PC-9 (cell line): ENCODE measurements at regions not wholly inside any gene's neighbourhood (a gene's known extent, or its start where the extent isn't known, plus 50 kb on each side); places are given as distances from the start of the nearest gene placed in this dataset.

Experiments
- BruUV-seq: library from RNA; stranded (reverse); fragments of 400-500 nt; replicated peaks from 2 replicates; lab custom pipeline; 2021; lab: Mats Ljungman, UMichigan
- CTCF ChIA-PET: fragments of 300-600 bp; sonication (Branson Sonifier 250); formaldehyde crosslinking; loops from one replicate; lab custom pipeline; 2022; ENCODE audit warnings: antibody characterized with exemption; lab: Charles Lee
- POLR2A ChIA-PET: fragments of 300-600 bp; sonication (Branson Sonifier 250); formaldehyde crosslinking; loops from one replicate; lab custom pipeline; 2022; ENCODE audit warnings: antibody characterized with exemption; ENCODE audit not compliant: unreplicated experiment; lab: Charles Lee
- DNase-seq, 2 experiments: peaks; one replicate each; pipeline versions ENCODE4 v3.0.0 to v3.0.0-alpha.2; 2015 to 2022; ENCODE audit warnings: mixed read lengths in 1 of 2
- H2AFZ ChIP-seq: fragments of 200-600 bp; sonication (generic); 2 replicates; pipeline ENCODE4 v1.8.1; 2017; ENCODE audit warnings: antibody characterized with exemption
- H3F3A ChIP-seq: fragments of 200-600 bp; sonication (generic); 2 replicates; pipeline ENCODE4 v1.8.1; 2017; ENCODE audit warnings: antibody characterized with exemption, mild to moderate bottlenecking, low read depth; ENCODE audit not compliant: insufficient read depth
- H3K27ac ChIP-seq: fragments of 200-600 bp; sonication (generic); 2 replicates; pipeline ENCODE4 v1.6.1; 2016; ENCODE audit warnings: mixed run types
- H3K27me3 ChIP-seq: fragments of 200-600 bp; sonication (generic); 2 replicates; pipeline ENCODE4 v1.6.1; 2016; ENCODE audit warnings: low read depth, mixed run types; ENCODE audit not compliant: insufficient read depth
- H3K36me3 ChIP-seq: fragments of 200-600 bp; sonication (generic); 2 replicates; pipeline ENCODE4 v1.6.1; 2016; ENCODE audit warnings: low read depth, mixed run types
- H3K4me1 ChIP-seq: fragments of 200-600 bp; sonication (generic); replicated peaks from 2 replicates; pipeline ENCODE4 v1.6.1; 2016; ENCODE audit warnings: mixed run types; ENCODE audit not compliant: insufficient read depth
- H3K4me2 ChIP-seq: fragments of 200-600 bp; sonication (generic); 2 replicates; pipeline ENCODE4 v1.6.1; 2017; ENCODE audit warnings: mixed run types
- H3K4me3 ChIP-seq: fragments of 200-600 bp; sonication (generic); 2 replicates; pipeline ENCODE4 v1.6.1; 2016; ENCODE audit warnings: mixed run types
- H3K79me2 ChIP-seq: fragments of 200-600 bp; sonication (generic); 2 replicates; pipeline ENCODE4 v1.6.1; 2017; ENCODE audit warnings: low read depth, mixed run types
- H3K9me2 ChIP-seq: fragments of 200-600 bp; sonication (generic); 2 replicates; pipeline ENCODE4 v1.8.1; 2017; ENCODE audit warnings: mild to moderate bottlenecking; ENCODE audit not compliant: insufficient read depth
- H3K9me3 ChIP-seq: fragments of 200-600 bp; sonication (generic); 2 replicates; pipeline ENCODE4 v1.8.1; 2016; ENCODE audit warnings: low read depth; ENCODE audit not compliant: insufficient read depth
- H4K20me1 ChIP-seq: fragments of 200-600 bp; sonication (generic); 2 replicates; pipeline ENCODE4 v1.8.1; 2017; ENCODE audit not compliant: insufficient read depth
- EZH2 ChIP-seq: fragments of 200-600 bp; sonication (generic); IDR thresholded peaks from 2 replicates; pipeline ENCODE4 v1.8.0; 2017; ENCODE audit warnings: antibody characterized with exemption, low read depth
- intact Hi-C: fragments of 100-400 bp; cut with micrococcal nuclease; formaldehyde crosslinking; loops from one replicate; pipeline ENCODE4 v1.10.0; 2022; ENCODE audit not compliant: unreplicated experiment
- TF ChIP-seq, protein P1 (sequence below): fragments of 200-600 bp; sonication (generic); conservative IDR thresholded peaks from 2 replicates; pipeline ENCODE4 v1.6.1; 2017; ENCODE audit warnings: mixed run types, antibody characterized with exemption, mild to moderate bottlenecking, moderate library complexity

DNA sequence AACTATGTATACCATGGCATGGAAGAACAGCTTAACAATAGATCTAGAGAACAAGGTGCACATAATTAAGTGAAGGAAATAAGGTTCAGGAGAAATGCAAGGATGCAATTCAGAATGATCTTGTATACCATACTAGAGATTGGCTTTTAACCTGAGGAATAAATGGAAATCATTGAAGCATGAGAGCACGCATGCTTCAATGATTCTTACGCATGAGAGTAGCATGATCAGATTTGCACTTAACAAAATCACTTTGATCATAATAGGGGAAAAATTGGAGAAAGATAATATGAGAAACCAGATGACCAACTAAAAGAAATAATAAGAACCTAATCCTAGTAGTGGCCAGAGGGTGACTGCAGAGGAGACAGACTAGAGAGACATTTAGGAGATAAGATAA lies 133.3 kb upstream of the FSCB start:
- CTCF ChIA-PET = interaction anchor here (0.6 kb wide), 1 partner anchor 1868 kb away, joined by 3 read pairs; no protein-coding TSS in a partner anchor
- H3K4me1 ChIP-seq = no peaks in the 10 kb centered on the region

DNA sequence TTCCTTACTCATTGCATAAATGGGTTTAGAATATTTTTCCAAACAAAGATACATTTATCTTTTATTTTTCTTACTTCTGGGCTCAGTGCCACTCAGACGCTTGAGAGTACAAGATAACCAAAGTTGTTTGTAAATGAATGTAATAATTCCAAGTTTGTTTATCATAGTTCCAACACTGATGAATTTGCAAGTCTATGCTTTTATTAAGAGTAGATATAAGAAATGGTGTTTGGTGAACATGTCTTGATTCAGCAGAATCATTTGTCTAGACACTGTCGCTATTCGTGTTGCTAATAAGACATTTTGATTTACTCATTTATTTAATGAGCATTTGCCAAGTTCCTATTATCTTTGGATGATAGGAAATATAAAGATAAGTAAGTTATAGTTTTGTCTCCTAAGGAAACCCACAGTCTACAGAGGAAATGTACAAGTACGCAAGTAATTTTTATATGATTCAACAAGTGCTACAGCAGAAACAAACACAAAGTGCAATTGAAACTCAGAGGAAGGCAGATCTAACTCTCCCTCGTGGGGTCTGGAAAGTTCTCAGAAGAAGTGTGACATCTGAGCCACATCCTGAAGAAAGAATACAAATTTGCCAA lies 132.8 kb upstream of the FSCB start:
- no peak overlapping the region for H3K27ac ChIP-seq
- H4K20me1 ChIP-seq = no peaks in the 10 kb centered on the region
- H3K9me3 ChIP-seq = no peaks in the 10 kb centered on the region
- ChIA-PET CTCF (interaction anchor here (0.6 kb wide), 1 partner anchor 1868 kb away, joined by 3 read pairs; no protein-coding TSS in a partner anchor), POLR2A (no interaction called here)
- TF ChIP-seq, protein P1, sequence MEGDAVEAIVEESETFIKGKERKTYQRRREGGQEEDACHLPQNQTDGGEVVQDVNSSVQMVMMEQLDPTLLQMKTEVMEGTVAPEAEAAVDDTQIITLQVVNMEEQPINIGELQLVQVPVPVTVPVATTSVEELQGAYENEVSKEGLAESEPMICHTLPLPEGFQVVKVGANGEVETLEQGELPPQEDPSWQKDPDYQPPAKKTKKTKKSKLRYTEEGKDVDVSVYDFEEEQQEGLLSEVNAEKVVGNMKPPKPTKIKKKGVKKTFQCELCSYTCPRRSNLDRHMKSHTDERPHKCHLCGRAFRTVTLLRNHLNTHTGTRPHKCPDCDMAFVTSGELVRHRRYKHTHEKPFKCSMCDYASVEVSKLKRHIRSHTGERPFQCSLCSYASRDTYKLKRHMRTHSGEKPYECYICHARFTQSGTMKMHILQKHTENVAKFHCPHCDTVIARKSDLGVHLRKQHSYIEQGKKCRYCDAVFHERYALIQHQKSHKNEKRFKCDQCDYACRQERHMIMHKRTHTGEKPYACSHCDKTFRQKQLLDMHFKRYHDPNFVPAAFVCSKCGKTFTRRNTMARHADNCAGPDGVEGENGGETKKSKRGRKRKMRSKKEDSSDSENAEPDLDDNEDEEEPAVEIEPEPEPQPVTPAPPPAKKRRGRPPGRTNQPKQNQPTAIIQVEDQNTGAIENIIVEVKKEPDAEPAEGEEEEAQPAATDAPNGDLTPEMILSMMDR = no peak
- no peak for TF ChIP-seq EZH2
- H2AFZ ChIP-seq = no peak overlapping the region
- BruUV-seq = no TSS peak
- H3K4me3 ChIP-seq = no peak overlapping the region
- no peaks in the 10 kb centered on the region for H3K79me2 ChIP-seq
- no peaks in the 10 kb centered on the region for H3K4me1 ChIP-seq
- H3K4me2 ChIP-seq = no peak overlapping the region
- no peaks in the 10 kb centered on the region for H3F3A ChIP-seq
- H3K9me2 ChIP-seq = no peaks in the 10 kb centered on the region
- intact Hi-C loops = no loop called here
- H3K27me3 ChIP-seq = no peaks in the 10 kb centered on the region
- no peak for DNase-seq
- H3K36me3 ChIP-seq = no peaks in the 10 kb centered on the region

More for the DNA sequence above, 133.3 kb upstream of the FSCB start:
- no TSS peak for BruUV-seq
- Histone ChIP-seq H3K79me2 (no peaks in the 10 kb centered on the region), H3K9me3 (no peaks in the 10 kb centered on the region), H3K4me2 (no peak overlapping the region), H3K27me3 (no peaks in the 10 kb centered on the region), H3K27ac (no peak overlapping the region), H3F3A (no peaks in the 10 kb centered on the region), H3K36me3 (no peaks in the 10 kb centered on the region), H3K9me2 (no peaks in the 10 kb centered on the region), H3K4me3 (no peak overlapping the region), H4K20me1 (no peaks in the 10 kb centered on the region), H2AFZ (no peak overlapping the region)
- TF ChIP-seq, protein P1 = no peak
- no peak for TF ChIP-seq EZH2
- POLR2A ChIA-PET = no interaction called here
- DNase-seq = no peak
- intact Hi-C loops = no loop called here

DNA sequence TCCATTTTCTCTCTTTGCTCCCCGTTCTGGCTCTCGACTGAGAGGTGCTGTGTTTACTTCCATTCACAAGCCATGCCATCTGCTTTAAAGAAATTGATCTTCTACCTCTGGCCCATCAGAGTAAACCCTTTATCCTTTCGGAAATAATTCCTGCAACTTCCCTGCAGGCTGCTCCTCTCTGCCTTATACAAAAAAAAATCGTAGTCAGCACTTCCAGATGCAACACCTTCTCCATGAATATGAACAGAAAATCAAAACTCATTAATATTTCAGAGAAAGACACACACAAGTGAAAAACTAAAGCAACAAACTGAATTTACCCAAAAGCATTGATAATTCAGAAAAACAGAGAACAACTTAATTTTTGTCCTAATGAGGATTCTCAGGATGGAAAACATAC lies 127.6 kb upstream of the FSCB start:
- H3K79me2 ChIP-seq = no peaks in the 10 kb centered on the region
- no peaks in the 10 kb centered on the region for H3K9me2 ChIP-seq
- H3K36me3 ChIP-seq = no peaks in the 10 kb centered on the region
- ChIA-PET POLR2A (no interaction called here), CTCF (no interaction called here)
- no peaks in the 10 kb centered on the region for H4K20me1 ChIP-seq
- no TSS peak for BruUV-seq
- H3K4me3 ChIP-seq = no peak overlapping the region
- H3K4me2 ChIP-seq = no peak overlapping the region
- TF ChIP-seq EZH2 = no peak
- TF ChIP-seq, protein P1 = no peak
- no peak overlapping the region for H3K27ac ChIP-seq
- intact Hi-C loops = no loop called here
- no peak overlapping the region for H2AFZ ChIP-seq
- H3K27me3 ChIP-seq = no peaks in the 10 kb centered on the region
- DNase-seq = no peak
- no peaks in the 10 kb centered on the region for H3F3A ChIP-seq
- no peaks in the 10 kb centered on the region for H3K4me1 ChIP-seq
- H3K9me3 ChIP-seq = no peaks in the 10 kb centered on the region
